T-cell (primary cell): ENCODE measurements at regions not wholly inside any gene's neighbourhood (a gene's known extent, or its start where the extent isn't known, plus 50 kb on each side); places are given as distances from the start of the nearest gene placed in this dataset.

Experiments used
- ATAC-seq, 4 experiments: fragments of 200-7000 bp in 3 of 4; fragments of 150-1000 bp in 1 of 4; cut with Tn5 transposase; replicated peaks in 1 of 4; 1 replicate in 3 of 4; 2 replicates in 1 of 4; pipeline ENCODE4 v1.10.0; 2021; ENCODE audit warnings: moderate library complexity in 3 of 4, mild to moderate bottlenecking in 2 of 4, moderate number of reproducible peaks in 1 of 4
- CTCF ChIA-PET, 2 donors: fragments of 300-600 bp; sonication (Branson Sonifier 250); formaldehyde crosslinking; loops; one replicate each; lab custom pipeline; 2022; ENCODE audit warnings: antibody characterized with exemption in 2 of 2; lab: Charles Lee
- POLR2A ChIA-PET, 2 donors: fragments of 300-600 bp; sonication (Branson Sonifier 250); formaldehyde crosslinking; loops; one replicate each; lab custom pipeline; 2022; ENCODE audit warnings: antibody characterized with exemption in 2 of 2; lab: Charles Lee
- DNase-seq, 35 experiments: peaks; one replicate each; pipeline versions ENCODE4 v3.0.0 to v3.0.0-alpha.2; 2013 to 2023
- H3K27ac ChIP-seq: one replicate; pipeline ENCODE4 v1.5.1; 2013; ENCODE audit warnings: low read length
- H3K27me3 ChIP-seq, 2 experiments: replicated peaks in 1 of 2; 1 replicate in 1 of 2; 2 replicates in 1 of 2; pipeline versions ENCODE4 v1.6.1 to v1.7.0; 2013; ENCODE audit warnings: low read length in 1 of 2, mixed read lengths in 1 of 2; ENCODE audit not compliant: control insufficient read depth in 2 of 2, insufficient read depth in 2 of 2; ENCODE audit errors: extremely low read depth in 1 of 2
- H3K36me3 ChIP-seq, 2 donors: 1 replicate in 1 of 2; 2 replicates in 1 of 2; pipeline versions ENCODE4 v1.6.1 to v1.7.0; 2013; ENCODE audit warnings: low read length in 1 of 2; ENCODE audit not compliant: control insufficient read depth in 2 of 2, insufficient read depth in 1 of 2; ENCODE audit errors: extremely low read depth in 1 of 2
- H3K4me1 ChIP-seq, 2 experiments: 1 replicate in 1 of 2; 2 replicates in 1 of 2; pipeline versions ENCODE4 v1.6.1 to v1.7.0; 2013; ENCODE audit warnings: low read length in 2 of 2, mixed read lengths in 1 of 2; ENCODE audit not compliant: insufficient read depth in 2 of 2, control insufficient read depth in 1 of 2; ENCODE audit errors: extremely low read depth in 1 of 2
- H3K4me3 ChIP-seq, 2 donors: 1 replicate in 1 of 2; 2 replicates in 1 of 2; pipeline versions ENCODE4 v1.5.1 to v1.7.0; 2013; ENCODE audit warnings: mild to moderate bottlenecking in 2 of 2, low read length in 1 of 2, moderate library complexity in 1 of 2; ENCODE audit not compliant: control insufficient read depth in 1 of 2; ENCODE audit errors: extremely low read depth in 1 of 2
- H3K9me3 ChIP-seq: 2 replicates; pipeline ENCODE4 v1.7.0; 2013
- H3K27ac Mint-ChIP-seq, 2 donors: one replicate each; pipeline ENCODE4 v1.8.0; 2020 to 2021; ENCODE audit warnings: mild to moderate bottlenecking in 2 of 2, mixed read lengths in 2 of 2
- H3K27me3 Mint-ChIP-seq, 2 donors: one replicate each; pipeline ENCODE4 v1.8.0; 2021 to 2022; ENCODE audit warnings: mixed read lengths in 2 of 2
- H3K36me3 Mint-ChIP-seq: one replicate; pipeline ENCODE4 v1.8.0; 2021; ENCODE audit warnings: mixed read lengths
- H3K4me1 Mint-ChIP-seq, 3 donors: one replicate each; pipeline ENCODE4 v1.8.0; 2020 to 2022; ENCODE audit warnings: mixed read lengths in 3 of 3, mild to moderate bottlenecking in 1 of 3
- H3K4me3 Mint-ChIP-seq, 3 donors: one replicate each; pipeline ENCODE4 v1.8.0; 2020 to 2022; ENCODE audit warnings: mild to moderate bottlenecking in 3 of 3, mixed read lengths in 3 of 3, moderate library complexity in 3 of 3
- H3K9me3 Mint-ChIP-seq, 3 donors: one replicate each; pipeline ENCODE4 v1.8.0; 2020 to 2022; ENCODE audit warnings: mixed read lengths in 3 of 3
- WGBS: methylation state at CpG from one replicate; pipeline ENCODE4 v1.1.5; 2013; ENCODE audit warnings: missing lambda C conversion rate; ENCODE audit not compliant: insufficient coverage; 5-methylcytosine and 5-hydroxymethylcytosine counted together

DNA sequence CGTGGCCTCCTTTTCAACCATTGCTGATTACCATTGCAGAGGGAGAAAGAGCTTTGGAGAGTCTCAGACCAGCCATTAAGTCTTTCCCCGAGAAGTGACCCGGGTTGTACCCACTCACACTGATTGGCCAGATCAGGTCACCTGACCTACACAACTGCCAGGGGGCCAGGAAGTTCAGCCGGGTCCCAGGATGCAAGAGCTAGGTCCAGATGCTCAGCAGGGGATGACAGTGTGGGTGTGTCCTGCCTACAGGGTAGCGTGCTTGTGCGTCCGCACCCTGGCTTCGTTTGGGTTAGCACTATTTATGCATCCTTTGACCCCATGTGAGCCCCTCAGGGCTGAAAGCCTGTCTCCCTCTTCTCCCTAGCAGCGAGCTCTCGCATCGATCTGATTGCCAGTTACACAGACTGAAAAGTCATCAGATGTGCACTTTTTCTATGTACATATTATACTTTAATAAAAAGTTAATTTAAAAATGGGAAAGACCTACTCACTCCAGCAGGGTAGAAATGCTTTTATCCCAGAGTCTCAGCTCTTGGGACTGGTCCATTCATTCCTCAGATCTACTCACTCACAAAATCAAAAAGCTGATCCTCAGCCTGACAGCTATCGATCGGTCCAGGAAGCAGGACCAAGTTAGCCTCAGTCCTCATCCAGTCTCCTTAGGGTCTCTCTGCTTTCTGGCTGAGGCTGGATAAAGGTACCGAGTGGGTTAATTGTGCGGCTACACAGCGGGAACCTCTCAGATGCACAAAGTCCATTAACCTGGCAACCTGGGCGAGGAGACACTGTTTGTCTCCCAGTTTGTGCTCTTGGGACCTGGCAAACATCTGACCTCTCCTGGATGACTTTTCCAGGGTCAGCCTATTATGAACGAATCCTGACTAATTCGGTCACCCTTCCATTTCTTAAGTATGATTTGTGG, 68.0 kb downstream of the SERPINA3 start:
- Mint-ChIP-seq H3K4me1 (no peaks in the 10 kb centered on the region), H3K4me3 (no peak overlapping the region), H3K9me3 (no peaks in the 10 kb centered on the region), H3K36me3 (no peaks in the 10 kb centered on the region), H3K27me3 (peaks cover 11 to 13% of the 10 kb centered on the region in 2 donors), H3K27ac (no peak overlapping the region)
- no peak for DNase-seq
- no peaks in the 10 kb centered on the region for H3K9me3 ChIP-seq
- peaks cover 0 to 20% of the 10 kb centered on the region in 2 experiments for H3K27me3 ChIP-seq
- 82% methylated on average over 14 of the region's 19 CpGs for WGBS
- H3K4me3 ChIP-seq = no peak overlapping the region
- H3K36me3 ChIP-seq = no peaks in the 10 kb centered on the region
- no peaks in the 10 kb centered on the region for H3K4me1 ChIP-seq
- no peak overlapping the region for H3K27ac ChIP-seq
- POLR2A ChIA-PET = no interaction called here
- CTCF ChIA-PET = no interaction called here
- ATAC-seq = no peak

DNA sequence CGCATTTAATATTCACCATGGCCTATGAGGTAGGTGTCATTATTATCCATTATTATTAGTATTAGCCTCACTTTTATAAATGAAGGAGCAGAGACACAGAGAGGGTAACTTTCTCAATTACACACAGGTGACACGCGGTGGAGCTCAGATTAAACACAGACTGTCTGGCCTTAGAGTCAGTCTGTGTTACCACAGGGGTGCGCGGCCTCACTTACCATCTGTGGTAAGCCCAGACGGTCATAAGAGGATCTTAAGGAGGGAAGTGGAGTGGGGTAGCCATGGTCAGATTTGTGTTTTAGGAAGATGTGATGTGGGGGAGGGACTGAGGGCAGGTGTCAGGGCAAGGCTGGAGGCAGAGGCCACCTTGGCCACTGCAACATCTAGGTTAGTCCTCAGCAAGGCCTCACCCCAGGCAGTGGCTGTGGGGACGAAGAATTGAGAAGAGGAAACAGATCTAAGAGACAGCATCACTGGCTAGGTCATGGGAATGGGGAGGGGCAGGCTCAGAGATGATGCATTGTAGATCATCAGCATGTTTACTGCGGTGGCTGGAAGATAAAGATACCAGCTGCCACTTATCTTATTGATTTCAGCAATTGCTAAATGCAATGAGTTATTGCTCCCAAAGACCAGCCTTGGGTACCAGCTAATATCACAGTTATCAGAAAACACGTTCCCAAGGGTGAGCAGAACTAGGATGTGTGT, 67.1 kb downstream of the SERPINA3 start:
- H3K4me1 Mint-ChIP-seq = no peaks in the 10 kb centered on the region
- Histone ChIP-seq H3K27me3 (peaks cover 0 to 17% of the 10 kb centered on the region in 2 experiments), H3K9me3 (no peaks in the 10 kb centered on the region), H3K4me1 (no peaks in the 10 kb centered on the region), H3K36me3 (no peaks in the 10 kb centered on the region), H3K27ac (no peak overlapping the region), H3K4me3 (no peak overlapping the region)
- no peaks in the 10 kb centered on the region for H3K36me3 Mint-ChIP-seq
- DNase-seq = no peak
- ATAC-seq = no peak
- H3K4me3 Mint-ChIP-seq = no peak overlapping the region
- H3K27ac Mint-ChIP-seq = no peak overlapping the region
- 75% methylated on average over 8 of the region's 9 CpGs for WGBS
- peaks cover 12 to 13% of the 10 kb centered on the region in 2 donors for H3K27me3 Mint-ChIP-seq
- ChIA-PET POLR2A (no interaction called here), CTCF (no interaction called here)
- H3K9me3 Mint-ChIP-seq = no peaks in the 10 kb centered on the region

- WGBS = 65% methylated on average over 3 of the region's 6 CpGs
- H3K27ac Mint-ChIP-seq = no peak overlapping the region
- Histone ChIP-seq H3K27ac (no peak overlapping the region), H3K4me3 (no peak overlapping the region), H3K4me1 (no peaks in the 10 kb centered on the region), H3K36me3 (no peaks in the 10 kb centered on the region), H3K27me3 (peaks cover 0 to 24% of the 10 kb centered on the region in 2 experiments), H3K9me3 (no peaks in the 10 kb centered on the region)
- CTCF ChIA-PET = no interaction called here
- no peak for ATAC-seq
- no peak overlapping the region for H3K4me3 Mint-ChIP-seq
- no peaks in the 10 kb centered on the region for H3K36me3 Mint-ChIP-seq
- POLR2A ChIA-PET = no interaction called here
- H3K27me3 Mint-ChIP-seq = peaks cover 12 to 13% of the 10 kb centered on the region in 2 donors
- H3K4me1 Mint-ChIP-seq = no peaks in the 10 kb centered on the region
- DNase-seq = no peak
- H3K9me3 Mint-ChIP-seq = no peaks in the 10 kb centered on the region
Measured at GRCh38 chr14:94677747-94678146, 65.6 kb downstream of the SERPINA3 start.

DNA sequence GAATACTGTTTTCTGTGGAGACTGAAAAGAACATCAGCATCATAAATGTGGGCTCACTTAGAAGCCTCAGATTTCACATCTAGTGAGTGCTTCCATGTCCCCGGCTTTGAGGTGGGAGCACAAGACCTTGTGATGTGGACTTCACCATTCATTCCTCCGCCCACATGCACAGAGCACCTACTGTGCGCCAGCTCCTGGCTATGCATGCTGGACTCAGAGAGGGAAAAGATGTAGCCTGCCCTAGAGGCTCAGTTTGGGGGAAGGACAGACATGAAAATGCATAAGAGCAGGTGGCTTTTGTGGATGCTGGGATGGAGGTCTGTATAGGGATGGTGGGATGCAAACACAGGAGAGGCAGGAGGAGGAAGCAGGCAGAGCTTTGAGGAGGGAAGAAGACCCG, 65.0 kb downstream of the SERPINA3 start:
- WGBS = 75% methylated on average over 2 of the region's 4 CpGs
- POLR2A ChIA-PET = no interaction called here

DNA sequence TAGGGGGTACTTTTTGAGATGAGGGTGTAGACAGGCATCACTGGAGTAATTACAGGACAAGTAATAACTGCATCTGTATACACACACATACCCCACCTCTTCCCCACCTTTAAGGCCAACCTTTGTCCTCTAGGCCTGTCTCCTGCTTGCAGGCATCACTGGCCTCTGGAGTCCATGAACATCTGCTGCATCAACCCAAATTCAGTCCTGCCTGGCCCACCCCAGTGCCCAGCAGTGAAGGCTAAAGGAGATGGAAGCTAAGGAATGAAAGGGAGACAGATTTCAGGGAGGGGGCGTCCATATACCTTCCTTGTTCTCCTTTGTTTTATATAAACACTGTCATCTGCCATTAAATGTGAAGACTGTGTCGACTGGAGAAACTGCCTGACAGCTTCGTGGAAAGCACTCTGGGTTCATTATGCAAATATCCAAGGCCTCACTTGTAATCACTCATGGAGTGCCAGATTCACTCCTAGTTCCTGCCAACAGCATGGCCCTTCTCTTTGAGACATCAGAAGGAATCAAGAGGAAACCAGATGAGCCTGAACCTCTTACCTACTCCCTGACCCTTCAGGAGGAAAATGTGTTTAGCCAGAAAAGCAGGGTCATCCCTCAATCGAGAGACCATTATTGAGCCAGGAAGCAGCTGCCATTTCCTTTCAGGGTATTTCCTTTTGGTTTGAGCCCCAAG, 64.4 kb downstream of the SERPINA3 start:
- DNase-seq = no peak
- WGBS = 36% methylated on average over 3 of the region's 4 CpGs
- H3K36me3 Mint-ChIP-seq = no peaks in the 10 kb centered on the region
- peaks cover 13 to 15% of the 10 kb centered on the region in 2 donors for H3K27me3 Mint-ChIP-seq
- no peak for ATAC-seq
- POLR2A ChIA-PET = no interaction called here
- H3K9me3 Mint-ChIP-seq = no peaks in the 10 kb centered on the region
- Histone ChIP-seq H3K36me3 (no peaks in the 10 kb centered on the region), H3K9me3 (no peaks in the 10 kb centered on the region), H3K4me3 (no peak overlapping the region), H3K27ac (no peak overlapping the region), H3K4me1 (no peaks in the 10 kb centered on the region), H3K27me3 (peaks cover 0 to 24% of the 10 kb centered on the region in 2 experiments)
- H3K4me3 Mint-ChIP-seq = no peak overlapping the region
- H3K27ac Mint-ChIP-seq = no peak overlapping the region
- no peaks in the 10 kb centered on the region for H3K4me1 Mint-ChIP-seq
- CTCF ChIA-PET = no interaction called here

More for the DNA sequence above, 65.0 kb downstream of the SERPINA3 start:
- Mint-ChIP-seq H3K27me3 (peaks cover 12 to 13% of the 10 kb centered on the region in 2 donors), H3K9me3 (no peaks in the 10 kb centered on the region), H3K36me3 (no peaks in the 10 kb centered on the region), H3K4me1 (no peaks in the 10 kb centered on the region), H3K27ac (no peak overlapping the region), H3K4me3 (no peak overlapping the region)
- no peak for ATAC-seq
- Histone ChIP-seq H3K27ac (no peak overlapping the region), H3K36me3 (no peaks in the 10 kb centered on the region), H3K9me3 (no peaks in the 10 kb centered on the region), H3K4me3 (no peak overlapping the region), H3K27me3 (peaks cover 0 to 24% of the 10 kb centered on the region in 2 experiments), H3K4me1 (no peaks in the 10 kb centered on the region)
- CTCF ChIA-PET = no interaction called here
- no peak for DNase-seq

- Histone ChIP-seq H3K4me3 (no peak overlapping the region), H3K27ac (no peak overlapping the region), H3K36me3 (no peaks in the 10 kb centered on the region), H3K9me3 (no peaks in the 10 kb centered on the region), H3K4me1 (no peaks in the 10 kb centered on the region), H3K27me3 (peaks cover 0 to 25% of the 10 kb centered on the region in 2 experiments)
- Mint-ChIP-seq H3K4me1 (no peaks in the 10 kb centered on the region), H3K4me3 (no peak overlapping the region), H3K27me3 (peaks cover 10 to 13% of the 10 kb centered on the region in 2 donors), H3K27ac (no peak overlapping the region), H3K9me3 (no peaks in the 10 kb centered on the region), H3K36me3 (no peaks in the 10 kb centered on the region)
- ATAC-seq = no peak
- ChIA-PET POLR2A (no interaction called here), CTCF (no interaction called here)
- WGBS = 90% methylated on average over 6 of the region's 8 CpGs
- DNase-seq = no peak
Measured at GRCh38 chr14:94675036-94675435, 62.8 kb downstream of the SERPINA3 start.
